ENCODE measurements at regions not wholly inside any gene's neighbourhood (a gene's known extent, or its start where the extent isn't known, plus 50 kb on each side); places are given as distances from the start of the nearest gene placed in this dataset.

GRCh38 chr2:20567159-20567925 is 83.6 kb downstream of the HS1BP3 start:
- TF ChIP-seq ZBTB26 (tag by site-specific recombination; optimal IDR thresholded peaks at IDR 0.05) (no peak), MZF1 (tag by site-specific recombination; IDR thresholded peaks at IDR 0.05; ENCODE audit: borderline replicate concordance) (no peak), ZNF398 (tag by site-specific recombination; IDR thresholded peaks at IDR 0.05) (no peak), ZNF624 (tag by site-specific recombination; IDR thresholded peaks at IDR 0.05) (no peak), GLIS1 (tag by site-specific recombination; IDR thresholded peaks at IDR 0.05) (no peak), TRIM28 (IDR thresholded peaks at IDR 0.05; ENCODE audit: borderline replicate concordance, low read length) (no peak), ZNF37A (tag by site-specific recombination; IDR thresholded peaks at IDR 0.05) (no peak)
- TF ChIP-seq, protein P1, sequence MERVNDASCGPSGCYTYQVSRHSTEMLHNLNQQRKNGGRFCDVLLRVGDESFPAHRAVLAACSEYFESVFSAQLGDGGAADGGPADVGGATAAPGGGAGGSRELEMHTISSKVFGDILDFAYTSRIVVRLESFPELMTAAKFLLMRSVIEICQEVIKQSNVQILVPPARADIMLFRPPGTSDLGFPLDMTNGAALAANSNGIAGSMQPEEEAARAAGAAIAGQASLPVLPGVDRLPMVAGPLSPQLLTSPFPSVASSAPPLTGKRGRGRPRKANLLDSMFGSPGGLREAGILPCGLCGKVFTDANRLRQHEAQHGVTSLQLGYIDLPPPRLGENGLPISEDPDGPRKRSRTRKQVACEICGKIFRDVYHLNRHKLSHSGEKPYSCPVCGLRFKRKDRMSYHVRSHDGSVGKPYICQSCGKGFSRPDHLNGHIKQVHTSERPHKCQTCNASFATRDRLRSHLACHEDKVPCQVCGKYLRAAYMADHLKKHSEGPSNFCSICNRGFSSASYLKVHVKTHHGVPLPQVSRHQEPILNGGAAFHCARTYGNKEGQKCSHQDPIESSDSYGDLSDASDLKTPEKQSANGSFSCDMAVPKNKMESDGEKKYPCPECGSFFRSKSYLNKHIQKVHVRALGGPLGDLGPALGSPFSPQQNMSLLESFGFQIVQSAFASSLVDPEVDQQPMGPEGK (tag by site-specific recombination; IDR thresholded peaks at IDR 0.05), result no peak

All from HEK293 (cell line).